Activated CD8-positive, alpha-beta memory T cell treated with anti-CD3 and anti-CD28 coated beads, Interleukin-2, amount 10 ng/mL, durations not matched to agents 7 days and 5 days (primary cell): ENCODE measurements at regions not wholly inside any gene's neighbourhood (a gene's known extent, or its start where the extent isn't known, plus 50 kb on each side); places are given as distances from the start of the nearest gene placed in this dataset.
"Not testable (repeated sequence)": the region's sequence is repeated elsewhere in the genome, so short reads cannot be mapped to it uniquely, and the experiment has no call there.

Experiments used
- ATAC-seq: fragments of 150-1000 bp; cut with Tn5 transposase; one replicate; pipeline ENCODE4 v1.10.0; 2021; ENCODE audit warnings: moderate library complexity
- CTCF ChIA-PET: fragments of 350-600 bp; sonication (Branson Sonifier 250); formaldehyde crosslinking; loops from one replicate; lab custom pipeline; 2021; ENCODE audit warnings: antibody characterized with exemption; lab: Charles Lee
- DNase-seq: peaks from one replicate; pipeline ENCODE4 v3.0.0-alpha.2; 2020
- H3K27ac Mint-ChIP-seq: one replicate; pipeline ENCODE4 v1.8.0; 2021; ENCODE audit warnings: mild to moderate bottlenecking, mixed read lengths
- H3K27me3 Mint-ChIP-seq: one replicate; pipeline ENCODE4 v1.8.0; 2021; ENCODE audit warnings: mixed read lengths
- H3K36me3 Mint-ChIP-seq: one replicate; pipeline ENCODE4 v1.8.0; 2021; ENCODE audit warnings: mild to moderate bottlenecking, mixed read lengths
- H3K4me1 Mint-ChIP-seq: one replicate; pipeline ENCODE4 v1.8.0; 2021; ENCODE audit warnings: mixed read lengths
- H3K4me3 Mint-ChIP-seq: one replicate; pipeline ENCODE4 v1.8.0; 2021; ENCODE audit warnings: mild to moderate bottlenecking, moderate library complexity, mixed read lengths
- H3K9me3 Mint-ChIP-seq: one replicate; pipeline ENCODE4 v1.8.0; 2022; ENCODE audit warnings: low read depth, mixed read lengths

DNA sequence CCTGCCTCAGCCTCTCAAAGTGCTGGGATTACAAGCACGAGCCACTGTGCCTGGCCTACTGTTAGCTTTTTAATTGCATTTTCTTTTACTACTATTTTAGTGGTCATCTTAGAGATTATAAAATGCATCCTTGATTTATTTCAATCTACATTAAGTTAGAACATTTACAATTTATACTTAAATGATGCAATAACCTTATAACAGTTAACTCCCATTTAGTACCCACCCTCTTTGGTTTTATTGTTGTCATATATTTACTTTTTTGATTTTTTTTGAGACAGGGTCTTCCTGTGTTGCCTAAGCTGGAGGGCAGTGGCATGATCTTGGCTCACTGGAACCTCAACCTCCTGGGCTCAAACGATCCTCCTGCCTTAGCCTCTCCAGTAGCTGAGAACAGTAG lies 77.3 kb downstream of the PPCDC start:
- no peak for ATAC-seq
- no peak overlapping the region for H3K4me3 Mint-ChIP-seq
- peaks cover 17% of the 10 kb centered on the region for H3K4me1 Mint-ChIP-seq
- no peak overlapping the region for H3K27ac Mint-ChIP-seq
- no peaks in the 10 kb centered on the region for H3K9me3 Mint-ChIP-seq
- DNase-seq: no peak
- CTCF ChIA-PET: interaction anchor here (0.7 to 1.6 kb wide), 2 partner anchors 49 to 104 kb away, joined by 4 read pairs; no protein-coding TSS in a partner anchor
- peaks cover 16% of the 10 kb centered on the region for H3K27me3 Mint-ChIP-seq
- H3K36me3 Mint-ChIP-seq: peaks cover 6% of the 10 kb centered on the region

DNA sequence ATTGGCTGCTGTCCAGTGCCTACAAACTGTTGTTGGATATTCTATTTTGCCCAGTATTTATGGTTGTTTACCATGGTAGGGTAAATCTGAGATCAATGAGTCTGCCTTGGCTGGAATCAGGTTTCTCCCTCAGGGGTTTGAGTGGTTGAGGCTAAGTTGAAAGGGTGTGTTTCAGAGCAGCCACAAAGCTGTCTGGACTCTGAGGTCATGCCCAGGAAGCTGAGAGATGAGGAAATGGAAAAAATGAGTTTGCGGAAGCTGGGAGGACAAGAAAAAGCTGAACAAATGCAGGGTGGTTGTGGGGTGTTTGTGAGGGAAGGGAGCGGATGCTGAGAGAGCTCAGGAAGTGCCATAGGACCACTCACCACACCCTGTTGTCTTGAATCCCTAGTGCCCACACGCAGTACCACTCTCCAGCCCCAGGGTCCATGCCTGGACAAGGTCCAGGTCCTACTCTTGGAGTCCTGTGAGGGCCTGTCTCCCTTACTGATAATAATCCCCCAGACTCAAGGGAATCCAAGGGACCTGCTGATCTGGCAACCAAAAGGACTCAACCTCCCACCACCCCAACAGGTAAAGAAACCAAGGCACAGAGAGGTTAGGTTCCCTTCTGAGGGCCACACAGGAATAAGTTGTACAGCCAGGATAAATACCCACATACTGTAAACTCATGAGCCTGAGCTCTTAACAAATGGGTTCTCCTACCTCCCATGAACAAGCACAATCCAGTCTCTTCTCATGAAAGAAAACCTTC lies 81.6 kb downstream of the PPCDC start:
- H3K27me3 Mint-ChIP-seq: peaks cover 18% of the 10 kb centered on the region
- peaks cover 42% of the 10 kb centered on the region for H3K4me1 Mint-ChIP-seq
- H3K9me3 Mint-ChIP-seq: no peaks in the 10 kb centered on the region
- peaks cover 5% of the 10 kb centered on the region for H3K36me3 Mint-ChIP-seq
- H3K27ac Mint-ChIP-seq: peak overlapping the region; percentile 83
- peak; percentile 72 for DNase-seq
- ATAC-seq: peak; percentile 29
- CTCF ChIA-PET: interaction anchor here (1.0 to 3.4 kb wide), 4 partner anchors 38 to 95 kb away, joined by 3 to 12 read pairs (median 3); no protein-coding TSS in a partner anchor
- no peak overlapping the region for H3K4me3 Mint-ChIP-seq

DNA sequence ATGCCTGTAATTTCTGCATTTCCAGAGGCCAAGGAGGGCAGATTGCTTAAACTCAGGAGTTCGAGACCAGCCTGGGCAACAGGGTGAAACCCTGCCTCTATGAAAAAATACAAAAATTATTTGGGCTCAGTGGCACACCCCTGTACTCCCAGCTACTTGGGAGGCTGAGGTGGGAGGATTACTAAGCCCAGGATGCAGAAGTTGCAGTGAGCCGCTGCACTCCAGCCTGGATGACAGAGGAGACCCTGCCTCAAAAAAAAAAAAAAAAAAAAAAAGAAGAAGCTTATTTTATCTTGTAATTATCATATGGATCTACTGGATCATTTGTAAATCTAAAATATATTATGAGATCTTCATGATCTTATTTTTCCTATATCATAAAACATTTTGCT lies 84.1 kb downstream of the PPCDC start:
- Mint-ChIP-seq H3K4me3 (no peak overlapping the region), H3K9me3 (peaks cover under 1% of the 10 kb centered on the region), H3K36me3 (peaks cover 10% of the 10 kb centered on the region), H3K4me1 (peaks cover 52% of the 10 kb centered on the region), H3K27me3 (peaks cover 13% of the 10 kb centered on the region), H3K27ac (no peak overlapping the region)
- DNase-seq (no peak), ATAC-seq (no peak)
- CTCF ChIA-PET: interaction anchor here (0.7 to 4.6 kb wide), 8 partner anchors 9 to 96 kb away, joined by 3 to 34 read pairs (median 9); partner anchors contain the start of gene C15orf39

DNA sequence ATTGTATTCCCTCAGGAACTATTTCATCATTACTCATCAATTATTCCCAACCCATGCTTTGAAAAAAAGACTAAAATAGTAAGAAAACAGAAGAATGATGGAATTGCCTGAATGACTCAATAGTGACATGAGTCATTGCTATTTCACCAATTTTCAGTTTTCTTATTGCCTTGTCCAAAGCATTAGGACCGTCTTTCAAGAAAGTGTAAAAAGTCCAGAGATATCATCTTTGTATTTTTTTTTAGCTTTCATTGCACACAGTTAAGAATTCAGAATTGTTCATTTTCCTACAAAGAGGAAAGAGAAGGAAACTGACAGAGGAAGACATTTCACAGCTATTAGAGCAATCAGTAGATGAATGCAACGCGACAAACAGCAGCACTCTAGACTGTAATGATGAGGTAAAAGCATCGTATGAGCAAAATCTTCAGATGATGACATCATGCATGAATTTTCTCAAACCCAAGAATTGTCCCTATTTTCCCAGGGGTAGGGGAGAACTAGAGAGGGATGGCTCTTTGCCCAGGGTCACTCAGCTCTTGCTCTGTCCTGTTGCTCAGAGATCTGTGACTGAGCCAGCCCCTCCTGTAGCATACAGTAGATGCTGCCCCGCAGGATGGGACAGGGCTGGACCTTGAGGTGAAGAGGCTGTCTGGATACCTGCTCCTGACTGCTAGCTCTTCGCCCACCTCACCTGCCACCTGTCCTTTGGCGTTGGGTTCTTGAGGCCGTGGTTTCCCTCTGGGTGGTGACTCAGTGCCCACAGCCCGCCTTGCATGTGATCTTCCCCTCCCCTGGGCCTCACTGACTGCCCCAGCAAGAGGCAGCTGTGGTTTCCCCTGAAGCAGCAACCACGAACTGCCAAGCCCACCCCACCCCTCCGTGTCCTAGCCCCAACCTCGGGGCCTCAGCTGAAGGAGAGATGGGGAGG lies 84.8 kb downstream of the PPCDC start:
- Mint-ChIP-seq H3K27ac (peak overlapping the region; percentile 79), H3K27me3 (peaks cover 18% of the 10 kb centered on the region), H3K4me1 (peaks cover 58% of the 10 kb centered on the region), H3K9me3 (peaks cover 7% of the 10 kb centered on the region), H3K4me3 (no peak overlapping the region), H3K36me3 (peaks cover 16% of the 10 kb centered on the region)
- CTCF ChIA-PET: interaction anchor here (0.7 to 4.6 kb wide), 12 partner anchors 8 to 96 kb away, joined by 3 to 34 read pairs (median 4); partner anchors contain the start of gene C15orf39
- ATAC-seq (peak; percentile 84), DNase-seq (peak; percentile 92)

DNA sequence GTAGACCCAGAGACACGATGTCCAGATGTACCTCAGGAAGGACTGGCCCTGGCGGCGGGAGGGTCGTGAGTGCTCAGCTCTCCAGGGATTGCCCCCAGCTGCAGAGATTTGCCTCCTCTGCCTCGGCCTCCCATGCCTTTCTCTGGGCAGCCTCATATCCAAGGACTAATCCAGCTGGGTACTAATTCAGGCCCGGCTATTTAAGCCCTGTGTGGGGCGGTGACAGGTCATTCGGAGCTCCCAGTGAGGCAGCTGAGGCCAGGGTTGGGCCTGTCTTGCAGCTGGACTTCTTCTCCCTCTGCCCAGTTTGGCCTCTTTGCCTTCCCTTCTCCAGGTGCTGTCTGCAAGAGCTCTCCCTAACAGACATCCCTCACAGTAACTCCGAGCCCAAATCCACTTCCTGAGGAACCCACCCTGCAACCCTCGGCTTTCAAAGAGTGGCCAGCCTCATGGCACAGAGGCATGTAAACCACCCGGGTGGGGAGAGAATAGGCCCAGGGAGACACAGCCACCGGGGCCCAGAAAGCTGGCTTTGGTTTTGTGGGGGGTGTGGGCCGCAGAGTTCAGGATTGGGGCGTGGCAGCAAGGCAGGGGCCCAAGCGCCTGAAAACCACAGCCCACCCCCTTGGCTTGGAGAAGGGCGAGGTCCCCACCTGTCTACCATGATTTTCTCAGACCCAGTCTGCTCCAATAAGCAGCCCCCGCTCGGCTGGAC lies 85.8 kb downstream of the PPCDC start:
- H3K27me3 Mint-ChIP-seq: peaks cover 16% of the 10 kb centered on the region
- H3K4me1 Mint-ChIP-seq: peaks cover 58% of the 10 kb centered on the region
- no peak for ATAC-seq
- no peak overlapping the region for H3K4me3 Mint-ChIP-seq
- peak overlapping the region; percentile 79 for H3K27ac Mint-ChIP-seq
- H3K9me3 Mint-ChIP-seq: peaks cover 9% of the 10 kb centered on the region
- DNase-seq: no peak
- CTCF ChIA-PET: interaction anchor here (0.9 to 4.6 kb wide), 10 partner anchors 9 to 95 kb away, joined by 3 to 34 read pairs (median 5); partner anchors contain the start of gene C15orf39
- peaks cover 22% of the 10 kb centered on the region for H3K36me3 Mint-ChIP-seq

DNA sequence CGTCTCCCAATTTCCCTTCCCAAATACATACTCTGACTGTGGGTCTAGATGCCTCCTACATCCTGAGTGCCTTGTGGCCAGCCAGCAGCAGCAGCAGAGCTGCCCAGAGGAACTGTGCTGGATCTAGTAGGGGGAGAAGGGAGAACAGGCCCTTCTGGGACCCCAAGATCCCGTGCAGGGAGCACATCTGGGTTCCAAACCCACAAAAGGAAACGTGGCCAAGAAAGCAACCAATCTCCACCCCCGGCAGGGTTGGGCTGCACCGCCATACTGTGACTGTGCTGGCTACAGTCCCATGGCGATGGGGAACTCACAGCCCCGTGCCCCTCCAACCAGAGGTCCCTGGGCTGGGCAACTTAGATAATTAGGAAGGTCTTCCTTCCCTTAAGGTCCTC lies 86.3 kb downstream of the PPCDC start:
- peak overlapping the region; percentile 79 for H3K27ac Mint-ChIP-seq
- H3K9me3 Mint-ChIP-seq: peaks cover 13% of the 10 kb centered on the region
- H3K27me3 Mint-ChIP-seq: peaks cover 16% of the 10 kb centered on the region
- CTCF ChIA-PET: interaction anchor here (1.3 to 4.6 kb wide), 5 partner anchors 17 to 91 kb away, joined by 3 to 34 read pairs (median 12); partner anchors contain the start of gene C15orf39
- DNase-seq: peak; percentile 48
- H3K4me3 Mint-ChIP-seq: no peak overlapping the region
- no peak for ATAC-seq
- peaks cover 22% of the 10 kb centered on the region for H3K36me3 Mint-ChIP-seq
- peaks cover 55% of the 10 kb centered on the region for H3K4me1 Mint-ChIP-seq

DNA sequence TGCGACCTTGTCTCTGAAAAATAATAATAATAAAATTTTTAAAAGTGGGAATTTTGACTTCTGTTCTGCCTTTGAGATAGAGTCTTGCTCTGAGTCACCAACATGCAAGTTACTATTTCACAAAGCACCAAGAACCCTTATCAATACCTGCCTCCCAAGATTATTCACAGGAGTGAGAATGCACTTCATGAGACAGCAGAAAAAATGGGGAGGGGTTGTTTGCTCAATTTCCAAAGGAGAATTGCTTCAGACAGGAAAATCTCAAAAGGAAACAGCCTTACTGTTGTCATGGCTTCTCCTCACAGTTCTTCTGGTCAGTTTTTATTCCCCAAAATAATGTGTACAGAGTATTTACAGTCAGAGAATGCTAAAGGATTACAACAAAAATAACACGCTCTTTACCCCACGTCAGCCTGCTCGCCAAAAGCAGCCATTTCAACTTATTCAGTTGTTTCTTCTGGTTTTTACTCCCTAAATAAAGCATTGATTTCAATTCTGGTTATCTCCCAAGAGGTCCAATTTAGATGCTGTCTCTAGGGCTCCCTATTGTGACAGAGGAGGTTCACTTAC lies 89.0 kb downstream of the PPCDC start:
- H3K36me3 Mint-ChIP-seq: peaks cover 23% of the 10 kb centered on the region
- no peak overlapping the region for H3K27ac Mint-ChIP-seq
- peaks cover 44% of the 10 kb centered on the region for H3K4me1 Mint-ChIP-seq
- DNase-seq: no peak
- H3K9me3 Mint-ChIP-seq: peaks cover 13% of the 10 kb centered on the region
- CTCF ChIA-PET: no interaction called here
- H3K27me3 Mint-ChIP-seq: peaks cover 12% of the 10 kb centered on the region
- H3K4me3 Mint-ChIP-seq: no peak overlapping the region
- ATAC-seq: no peak

DNA sequence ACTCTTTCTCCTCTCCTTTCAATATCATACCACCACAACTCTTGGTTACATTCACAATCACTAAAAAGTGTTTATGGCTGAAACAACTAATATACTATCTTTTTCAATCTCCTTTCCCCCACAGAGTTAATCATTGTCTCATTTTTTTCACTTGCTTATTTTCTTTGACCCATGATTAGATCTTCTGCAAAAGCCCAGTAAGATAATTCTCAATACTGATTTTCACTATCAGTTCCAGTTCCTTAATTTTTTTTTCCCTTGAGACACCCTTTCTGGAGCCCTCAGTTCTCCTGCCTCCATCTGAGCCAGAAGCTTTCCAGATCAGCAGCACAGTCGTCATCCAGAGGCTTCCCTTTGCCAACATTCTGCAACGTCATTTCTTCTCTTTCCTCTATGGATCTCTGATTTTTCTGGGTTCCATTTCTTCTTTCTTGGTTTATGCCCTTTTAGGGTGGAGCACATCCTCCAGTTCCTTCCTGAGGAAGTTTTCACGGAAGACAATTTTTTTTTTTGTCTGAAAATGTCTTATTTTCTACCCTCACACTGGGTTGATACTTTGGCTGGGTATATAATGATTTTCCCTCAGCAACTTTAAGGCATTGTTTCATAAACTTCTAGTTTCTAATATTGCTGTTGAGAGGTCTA lies 88.7 kb upstream of the C15orf39 start:
- Mint-ChIP-seq H3K4me1 (peaks cover 41% of the 10 kb centered on the region), H3K4me3 (no peak overlapping the region), H3K9me3 (peaks cover 13% of the 10 kb centered on the region), H3K36me3 (peaks cover 23% of the 10 kb centered on the region), H3K27me3 (peaks cover 10% of the 10 kb centered on the region), H3K27ac (no peak overlapping the region)
- ATAC-seq: no peak
- CTCF ChIA-PET: no interaction called here
- DNase-seq: no peak

DNA sequence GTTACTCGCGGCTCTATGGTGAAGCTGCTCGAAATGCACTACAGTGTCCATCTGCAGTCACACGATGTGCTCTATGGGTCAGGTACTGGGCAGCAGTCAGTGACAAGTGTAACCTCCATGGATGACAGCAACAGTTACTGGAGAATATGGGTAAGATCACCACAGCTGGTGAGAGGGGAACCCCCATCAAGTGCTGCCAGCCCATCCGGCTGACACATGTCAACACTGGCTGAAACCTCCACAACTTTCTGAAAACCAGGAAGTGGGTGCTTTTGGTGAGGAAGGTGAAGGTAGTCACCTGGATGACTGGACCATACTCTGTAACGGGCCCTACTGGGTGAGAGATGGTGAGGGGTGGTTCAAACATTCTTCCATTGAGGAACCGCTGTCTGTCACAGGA lies 87.4 kb upstream of the C15orf39 start:
- peaks cover 23% of the 10 kb centered on the region for H3K36me3 Mint-ChIP-seq
- peaks cover 14% of the 10 kb centered on the region for H3K27me3 Mint-ChIP-seq
- CTCF ChIA-PET: interaction anchor here (1.3 kb wide), 1 partner anchor 53 kb away, joined by 3 read pairs; no protein-coding TSS in a partner anchor
- DNase-seq (no peak), ATAC-seq (no peak)
- no peak overlapping the region for H3K4me3 Mint-ChIP-seq
- no peak overlapping the region for H3K27ac Mint-ChIP-seq
- peaks cover 27% of the 10 kb centered on the region for H3K4me1 Mint-ChIP-seq
- peaks cover 13% of the 10 kb centered on the region for H3K9me3 Mint-ChIP-seq

DNA sequence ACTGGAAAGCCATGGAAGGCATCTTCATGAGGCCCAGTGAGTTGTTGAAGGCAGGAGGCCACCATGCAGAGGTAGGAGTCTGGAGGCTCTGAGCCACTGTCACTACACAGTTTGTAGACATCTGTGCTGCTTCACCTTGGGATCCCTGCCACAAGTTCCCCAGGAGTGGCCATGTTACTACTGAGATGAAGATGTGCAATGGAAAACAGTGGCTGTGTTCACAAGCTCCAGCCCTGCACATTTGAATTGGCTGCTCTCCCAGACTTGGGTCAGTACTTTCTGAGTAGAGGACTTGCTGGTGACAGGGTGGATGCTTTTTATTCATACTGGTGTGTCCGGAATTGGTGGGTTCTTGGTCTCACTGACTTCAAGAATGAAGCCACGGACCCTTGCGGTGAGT lies 86.9 kb upstream of the C15orf39 start:
- CTCF ChIA-PET: interaction anchor here (1.3 kb wide), 1 partner anchor 52 kb away, joined by 3 read pairs; no protein-coding TSS in a partner anchor
- Mint-ChIP-seq H3K27me3 (peaks cover 15% of the 10 kb centered on the region), H3K27ac (no peak overlapping the region), H3K9me3 (peaks cover 13% of the 10 kb centered on the region), H3K36me3 (peaks cover 23% of the 10 kb centered on the region), H3K4me3 (no peak overlapping the region), H3K4me1 (peaks cover 22% of the 10 kb centered on the region)
- ATAC-seq: no peak
- DNase-seq: no peak

DNA sequence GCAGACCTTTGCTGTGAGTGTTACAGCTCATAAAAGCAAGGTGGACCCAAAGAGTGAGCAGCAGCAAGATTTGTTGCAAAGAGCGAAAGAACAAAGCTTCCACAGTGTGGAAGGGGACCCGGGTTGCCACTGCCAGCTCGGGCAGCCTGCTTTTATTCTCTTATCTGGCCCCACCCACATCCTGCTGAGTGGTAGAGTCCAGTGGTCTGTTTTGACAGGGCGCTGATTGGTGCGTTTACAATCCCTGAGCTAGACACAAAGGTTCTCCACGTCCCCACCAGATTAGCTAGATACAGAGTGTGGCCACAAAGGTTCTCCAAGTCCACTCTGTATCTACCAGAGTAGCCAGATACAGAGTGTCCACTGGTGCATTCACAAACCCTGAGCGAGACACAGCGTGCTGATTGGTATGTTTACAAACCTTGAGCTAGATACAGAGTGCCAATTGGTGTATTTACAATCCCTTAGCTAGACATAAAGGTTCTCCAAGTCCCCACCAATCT lies 86.2 kb upstream of the C15orf39 start:
- CTCF ChIA-PET: interaction anchor here (2.4 kb wide), 1 partner anchor 72 kb away, joined by 5 read pairs; no protein-coding TSS in a partner anchor
- not testable (repeated sequence) for H3K27ac Mint-ChIP-seq

More for the DNA sequence above, 86.2 kb upstream of the C15orf39 start:
- peaks cover 15% of the 10 kb centered on the region for H3K27me3 Mint-ChIP-seq
- DNase-seq, ATAC-seq, H3K4me3 Mint-ChIP-seq: not testable (repeated sequence)
- peaks cover 16% of the 10 kb centered on the region for H3K4me1 Mint-ChIP-seq
- H3K36me3 Mint-ChIP-seq: peaks cover 23% of the 10 kb centered on the region
- peaks cover 13% of the 10 kb centered on the region for H3K9me3 Mint-ChIP-seq
